ENCODE measurements at regions not wholly inside any gene's neighbourhood (a gene's known extent, or its start where the extent isn't known, plus 50 kb on each side); places are given as distances from the start of the nearest gene placed in this dataset.

DNA sequence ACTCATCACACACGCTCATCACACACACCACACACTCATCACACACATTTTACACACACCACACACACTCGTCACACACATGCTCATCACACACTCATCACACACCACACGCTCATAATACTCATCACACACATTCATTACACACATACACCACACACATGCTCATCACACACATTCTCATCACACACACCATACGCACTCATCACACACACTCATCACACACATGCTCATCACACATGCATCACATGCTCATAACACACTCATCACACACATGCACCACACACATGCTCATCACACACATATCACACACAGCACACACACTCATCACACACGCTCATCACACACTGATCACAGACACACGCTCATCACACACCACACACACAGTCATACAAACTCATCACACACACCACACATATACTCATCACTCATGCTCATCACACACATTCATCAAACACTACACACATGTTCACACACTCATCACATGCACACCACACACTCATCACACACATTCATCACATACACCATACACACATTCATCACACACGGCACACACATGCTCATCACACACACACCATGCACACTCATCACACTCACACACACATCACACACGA, 247.1 kb upstream of the SGCG start:
- no peak for TF ChIP-seq EZH2 (IDR thresholded peaks at IDR 0.05; ENCODE audit: low read depth)
- TF ChIP-seq, protein P1, sequence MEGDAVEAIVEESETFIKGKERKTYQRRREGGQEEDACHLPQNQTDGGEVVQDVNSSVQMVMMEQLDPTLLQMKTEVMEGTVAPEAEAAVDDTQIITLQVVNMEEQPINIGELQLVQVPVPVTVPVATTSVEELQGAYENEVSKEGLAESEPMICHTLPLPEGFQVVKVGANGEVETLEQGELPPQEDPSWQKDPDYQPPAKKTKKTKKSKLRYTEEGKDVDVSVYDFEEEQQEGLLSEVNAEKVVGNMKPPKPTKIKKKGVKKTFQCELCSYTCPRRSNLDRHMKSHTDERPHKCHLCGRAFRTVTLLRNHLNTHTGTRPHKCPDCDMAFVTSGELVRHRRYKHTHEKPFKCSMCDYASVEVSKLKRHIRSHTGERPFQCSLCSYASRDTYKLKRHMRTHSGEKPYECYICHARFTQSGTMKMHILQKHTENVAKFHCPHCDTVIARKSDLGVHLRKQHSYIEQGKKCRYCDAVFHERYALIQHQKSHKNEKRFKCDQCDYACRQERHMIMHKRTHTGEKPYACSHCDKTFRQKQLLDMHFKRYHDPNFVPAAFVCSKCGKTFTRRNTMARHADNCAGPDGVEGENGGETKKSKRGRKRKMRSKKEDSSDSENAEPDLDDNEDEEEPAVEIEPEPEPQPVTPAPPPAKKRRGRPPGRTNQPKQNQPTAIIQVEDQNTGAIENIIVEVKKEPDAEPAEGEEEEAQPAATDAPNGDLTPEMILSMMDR (conservative IDR thresholded peaks at IDR 0.05), result no peak
- Histone ChIP-seq H3K27ac (no peak overlapping the region), H3K36me3 (ENCODE audit: low read depth) (no peaks in the 10 kb centered on the region), H3K4me1 (replicated peaks; ENCODE audit: insufficient read depth) (no peaks in the 10 kb centered on the region), H3K4me2 (no peak overlapping the region), H2AFZ (no peak overlapping the region), H3F3A (ENCODE audit: insufficient read depth, low read depth) (no peaks in the 10 kb centered on the region), H3K9me2 (ENCODE audit: insufficient read depth) (no peaks in the 10 kb centered on the region), H3K27me3 (ENCODE audit: insufficient read depth, low read depth) (peaks cover 21% of the 10 kb centered on the region), H3K9me3 (ENCODE audit: insufficient read depth, low read depth) (no peaks in the 10 kb centered on the region), H4K20me1 (ENCODE audit: insufficient read depth) (no peaks in the 10 kb centered on the region), H3K4me3 (no peak overlapping the region), H3K79me2 (ENCODE audit: low read depth) (no peaks in the 10 kb centered on the region)
- no peak for DNase-seq
- ChIA-PET CTCF (no interaction called here), POLR2A (ENCODE audit: unreplicated experiment) (no interaction called here)
- BruUV-seq (replicated peaks), result no TSS peak
- intact Hi-C loops (cut with micrococcal nuclease; ENCODE audit: unreplicated experiment), result no loop called here

DNA sequence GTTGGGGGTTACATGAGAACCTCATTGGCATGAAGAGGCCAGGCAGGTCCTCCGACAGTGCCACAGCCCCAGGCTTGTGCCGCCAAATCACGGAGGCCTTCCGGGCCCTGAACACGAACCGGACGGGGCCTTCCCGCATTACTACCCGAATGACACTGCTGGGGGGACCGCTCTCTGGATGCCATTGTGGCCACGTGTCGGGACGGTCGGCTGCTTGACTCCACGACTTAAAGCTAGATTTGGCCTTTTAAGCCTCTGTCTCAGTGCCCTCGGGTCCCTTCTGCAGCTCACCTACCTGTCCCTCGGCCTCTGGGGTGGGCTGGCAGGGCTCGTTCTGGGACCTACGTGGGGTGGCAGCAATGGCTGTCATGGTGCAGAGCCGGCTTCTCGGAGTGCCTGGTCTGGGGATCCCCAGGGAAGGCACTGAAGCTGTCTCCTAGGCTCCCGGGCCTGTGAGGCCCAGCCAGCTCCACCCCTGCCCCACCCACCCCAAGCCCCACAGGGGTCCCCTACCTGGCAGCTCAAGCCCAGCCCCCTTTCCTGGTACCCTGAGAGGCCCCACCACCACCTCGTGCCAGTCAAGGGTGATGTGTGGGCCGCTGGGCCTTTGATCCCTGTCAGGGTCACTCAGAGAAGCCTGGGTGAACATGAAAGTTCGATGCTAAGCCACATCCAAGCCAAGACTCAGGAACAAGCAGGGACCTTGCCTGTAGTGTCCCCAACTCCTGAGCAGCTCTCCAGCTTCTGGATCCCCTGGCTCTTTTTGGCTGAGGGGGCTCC, 245.8 kb upstream of the SGCG start:
- no peak overlapping the region for H3K4me2 ChIP-seq

DNA sequence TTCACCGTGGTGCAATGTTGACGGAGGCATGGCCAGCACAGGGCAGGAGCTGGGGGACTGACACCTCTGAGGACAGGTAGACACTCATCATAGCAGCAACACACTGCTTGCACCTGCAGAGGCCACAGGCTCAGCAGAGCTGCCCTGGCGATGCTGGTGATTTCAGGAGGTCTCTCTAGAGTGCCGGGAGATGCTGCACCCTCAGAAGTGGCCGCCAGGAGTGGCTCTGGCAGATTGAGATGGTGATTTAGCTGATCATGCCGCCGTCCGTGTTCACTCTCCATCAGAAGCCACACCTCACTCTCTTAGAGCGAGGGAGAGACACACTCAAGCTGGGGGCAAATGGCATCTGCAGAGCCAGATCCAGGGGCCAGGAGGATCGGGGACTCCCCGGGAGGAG, 244.6 kb upstream of the SGCG start:
- no TSS peak for BruUV-seq (replicated peaks)
- Histone ChIP-seq H3K27ac (no peak overlapping the region), H3K27me3 (ENCODE audit: insufficient read depth, low read depth) (peaks cover 43% of the 10 kb centered on the region), H3K36me3 (ENCODE audit: low read depth) (no peaks in the 10 kb centered on the region), H3K9me2 (ENCODE audit: insufficient read depth) (no peaks in the 10 kb centered on the region), H3K79me2 (ENCODE audit: low read depth) (no peaks in the 10 kb centered on the region), H3K4me3 (no peak overlapping the region), H3K4me2 (no peak overlapping the region), H3F3A (ENCODE audit: insufficient read depth, low read depth) (no peaks in the 10 kb centered on the region), H3K9me3 (ENCODE audit: insufficient read depth, low read depth) (no peaks in the 10 kb centered on the region), H3K4me1 (replicated peaks; ENCODE audit: insufficient read depth) (no peaks in the 10 kb centered on the region), H2AFZ (no peak overlapping the region), H4K20me1 (ENCODE audit: insufficient read depth) (no peaks in the 10 kb centered on the region)
- CTCF ChIA-PET, result no interaction called here
- intact Hi-C loops (cut with micrococcal nuclease; ENCODE audit: unreplicated experiment), result no loop called here
- no peak for DNase-seq
- POLR2A ChIA-PET (ENCODE audit: unreplicated experiment), result no interaction called here
- TF ChIP-seq, protein P1 (conservative IDR thresholded peaks at IDR 0.05), result no peak

More for the DNA sequence above, 245.8 kb upstream of the SGCG start:
- Histone ChIP-seq H3K79me2 (ENCODE audit: low read depth) (no peaks in the 10 kb centered on the region), H3K4me3 (no peak overlapping the region), H3K36me3 (ENCODE audit: low read depth) (no peaks in the 10 kb centered on the region), H3K4me1 (replicated peaks; ENCODE audit: insufficient read depth) (no peaks in the 10 kb centered on the region), H3K9me2 (ENCODE audit: insufficient read depth) (no peaks in the 10 kb centered on the region), H3F3A (ENCODE audit: insufficient read depth, low read depth) (no peaks in the 10 kb centered on the region), H4K20me1 (ENCODE audit: insufficient read depth) (no peaks in the 10 kb centered on the region), H3K9me3 (ENCODE audit: insufficient read depth, low read depth) (no peaks in the 10 kb centered on the region), H3K27me3 (ENCODE audit: insufficient read depth, low read depth) (peaks cover 32% of the 10 kb centered on the region), H2AFZ (no peak overlapping the region), H3K27ac (no peak overlapping the region)
- TF ChIP-seq, protein P1 (conservative IDR thresholded peaks at IDR 0.05), result no peak
- TF ChIP-seq EZH2 (IDR thresholded peaks at IDR 0.05; ENCODE audit: low read depth), result no peak
- DNase-seq, result no peak
- ChIA-PET POLR2A (ENCODE audit: unreplicated experiment) (no interaction called here), CTCF (interaction anchor here (0.6 kb wide), 1 partner anchor 139 kb away, joined by 6 read pairs; no protein-coding TSS in a partner anchor)
- BruUV-seq (replicated peaks), result no TSS peak
- intact Hi-C loops (cut with micrococcal nuclease; ENCODE audit: unreplicated experiment), result no loop called here
